K562 (cell line): ENCODE measurements at regions not wholly inside any gene's neighbourhood (a gene's known extent, or its start where the extent isn't known, plus 50 kb on each side); places are given as distances from the start of the nearest gene placed in this dataset.

Experiments used
- CHD1 ChIP-seq: fragments of 200-600 bp; sonication (generic); IDR thresholded peaks from one replicate; pipeline ENCODE4 v1.6.1; 2012; ENCODE audit warnings: mild to moderate bottlenecking, moderate library complexity, low read length, inconsistent platforms
- PCBP2 ChIP-seq: fragments of 200-400 bp; formaldehyde crosslinking; IDR thresholded peaks from 2 replicates; pipeline ENCODE4 v1.6.1; 2018; ENCODE audit warnings: low read length, low read depth, mild to moderate bottlenecking, moderate library complexity; ENCODE audit not compliant: poor library complexity, severe bottlenecking

GRCh38 chr6:91730710-91731109, 1143.8 kb upstream of the MAP3K7 start:
- no peak for TF ChIP-seq CHD1
- no peak for TF ChIP-seq PCBP2
